MM.1S (cell line): ENCODE measurements at regions not wholly inside any gene's neighbourhood (a gene's known extent, or its start where the extent isn't known, plus 50 kb on each side); places are given as distances from the start of the nearest gene placed in this dataset.

ENCODE experiments used
- DNase-seq: peaks from one replicate; pipeline ENCODE4 v3.0.0-alpha.2; 2015
- H2AFZ ChIP-seq: fragments of 300-600 bp; sonication (generic); 2 replicates; pipeline ENCODE4 v1.6.0; 2016; ENCODE audit warnings: antibody characterized with exemption, low read length
- H3F3A ChIP-seq: fragments of 300-600 bp; sonication (generic); 2 replicates; pipeline ENCODE4 v1.6.1; 2016; ENCODE audit warnings: mild to moderate bottlenecking, antibody characterized with exemption, low read length, moderate library complexity, mixed read lengths; ENCODE audit not compliant: insufficient read depth
- H3K27ac ChIP-seq: fragments of 300-600 bp; sonication (generic); 2 replicates; pipeline ENCODE4 v1.5.1; 2016; ENCODE audit warnings: mild to moderate bottlenecking, low read length
- H3K27me3 ChIP-seq: fragments of 300-600 bp; sonication (generic); replicated peaks from 2 replicates; pipeline ENCODE4 v1.6.0; 2016; ENCODE audit warnings: low read length; ENCODE audit not compliant: insufficient read depth
- H3K36me3 ChIP-seq: fragments of 300-600 bp; sonication (generic); replicated peaks from 2 replicates; pipeline ENCODE4 v1.6.1; 2016; ENCODE audit warnings: mild to moderate bottlenecking, low read length, mixed read lengths; ENCODE audit not compliant: insufficient read depth
- H3K4me1 ChIP-seq: fragments of 300-600 bp; sonication (generic); 2 replicates; pipeline ENCODE4 v1.6.1; 2016; ENCODE audit warnings: low read length, mixed read lengths
- H3K4me2 ChIP-seq: fragments of 300-600 bp; sonication (generic); 2 replicates; pipeline ENCODE4 v1.6.0; 2016; ENCODE audit warnings: low read depth, low read length
- H3K4me3 ChIP-seq: fragments of 300-600 bp; sonication (generic); 2 replicates; pipeline ENCODE4 v1.5.1; 2016; ENCODE audit warnings: low read length, mixed read lengths
- H3K79me2 ChIP-seq: fragments of 300-600 bp; sonication (generic); 2 replicates; pipeline ENCODE4 v1.6.1; 2016; ENCODE audit warnings: mixed run types, low read length, mixed read lengths
- H3K9ac ChIP-seq: fragments of 300-600 bp; sonication (generic); 2 replicates; pipeline ENCODE4 v1.6.1; 2016; ENCODE audit warnings: low read length, mixed read lengths
- H3K9me2 ChIP-seq: fragments of 300-600 bp; sonication (generic); replicated peaks from 2 replicates; pipeline ENCODE4 v1.6.1; 2016; ENCODE audit warnings: mild to moderate bottlenecking, low read length, mixed read lengths; ENCODE audit not compliant: insufficient read depth
- H3K9me3 ChIP-seq: fragments of 300-600 bp; sonication (generic); replicated peaks from 2 replicates; pipeline ENCODE4 v1.6.1; 2016; ENCODE audit warnings: mild to moderate bottlenecking, low read length, mixed read lengths; ENCODE audit not compliant: insufficient read depth
- H4K20me1 ChIP-seq: fragments of 300-600 bp; sonication (generic); 2 replicates; pipeline ENCODE4 v1.6.1; 2016; ENCODE audit warnings: mild to moderate bottlenecking, low read length, moderate library complexity, mixed read lengths; ENCODE audit not compliant: insufficient read depth
- EZH2 ChIP-seq: fragments of 300-600 bp; sonication (generic); optimal IDR thresholded peaks from 2 replicates; pipeline ENCODE3; 2017; ENCODE audit warnings: low read depth, mild to moderate bottlenecking, antibody characterized with exemption, low read length, mixed read lengths
- EZH2phosphoT487 ChIP-seq: fragments of 300-600 bp; sonication (generic); IDR thresholded peaks from 2 replicates; pipeline ENCODE4 v1.6.1; 2018; ENCODE audit warnings: antibody characterized with exemption, low read length
- TF ChIP-seq, protein P1 (sequence below): fragments of 300-600 bp; sonication (generic); IDR thresholded peaks from 2 replicates; pipeline ENCODE4 v1.5.1; 2016; ENCODE audit warnings: antibody characterized with exemption, low read length, mixed read lengths

DNA sequence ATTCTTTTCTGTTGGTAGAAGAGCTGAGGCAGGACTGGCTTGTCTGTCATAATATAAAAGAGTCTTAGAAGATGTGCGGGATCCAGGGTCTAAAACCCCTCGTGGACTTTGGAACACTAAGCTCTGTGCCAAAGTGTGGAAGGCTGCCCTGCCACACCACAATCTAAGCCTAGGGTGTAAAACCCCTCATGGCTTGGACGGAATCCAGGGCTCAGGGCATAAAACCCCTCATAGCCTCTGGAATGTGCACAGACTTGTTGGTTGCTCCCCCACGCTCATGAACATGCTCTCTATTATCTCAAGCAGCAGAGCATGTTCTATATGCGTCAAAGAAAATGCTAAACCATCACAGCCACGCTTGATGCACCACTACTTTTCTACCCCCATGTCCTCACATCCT, 483.6 kb downstream of the GABRG1 start:
- Histone ChIP-seq H3K27me3 (no peaks in the 10 kb centered on the region), H3K4me3 (no peak overlapping the region), H2AFZ (no peak overlapping the region), H3K27ac (no peak overlapping the region), H3K9ac (no peak overlapping the region), H3F3A (no peaks in the 10 kb centered on the region), H3K9me3 (no peaks in the 10 kb centered on the region), H3K4me1 (no peaks in the 10 kb centered on the region), H4K20me1 (no peaks in the 10 kb centered on the region), H3K36me3 (no peaks in the 10 kb centered on the region), H3K4me2 (no peak overlapping the region), H3K9me2 (no peaks in the 10 kb centered on the region), H3K79me2 (no peaks in the 10 kb centered on the region)
- TF ChIP-seq EZH2phosphoT487 = no peak
- TF ChIP-seq EZH2 = no peak
- TF ChIP-seq, protein P1, sequence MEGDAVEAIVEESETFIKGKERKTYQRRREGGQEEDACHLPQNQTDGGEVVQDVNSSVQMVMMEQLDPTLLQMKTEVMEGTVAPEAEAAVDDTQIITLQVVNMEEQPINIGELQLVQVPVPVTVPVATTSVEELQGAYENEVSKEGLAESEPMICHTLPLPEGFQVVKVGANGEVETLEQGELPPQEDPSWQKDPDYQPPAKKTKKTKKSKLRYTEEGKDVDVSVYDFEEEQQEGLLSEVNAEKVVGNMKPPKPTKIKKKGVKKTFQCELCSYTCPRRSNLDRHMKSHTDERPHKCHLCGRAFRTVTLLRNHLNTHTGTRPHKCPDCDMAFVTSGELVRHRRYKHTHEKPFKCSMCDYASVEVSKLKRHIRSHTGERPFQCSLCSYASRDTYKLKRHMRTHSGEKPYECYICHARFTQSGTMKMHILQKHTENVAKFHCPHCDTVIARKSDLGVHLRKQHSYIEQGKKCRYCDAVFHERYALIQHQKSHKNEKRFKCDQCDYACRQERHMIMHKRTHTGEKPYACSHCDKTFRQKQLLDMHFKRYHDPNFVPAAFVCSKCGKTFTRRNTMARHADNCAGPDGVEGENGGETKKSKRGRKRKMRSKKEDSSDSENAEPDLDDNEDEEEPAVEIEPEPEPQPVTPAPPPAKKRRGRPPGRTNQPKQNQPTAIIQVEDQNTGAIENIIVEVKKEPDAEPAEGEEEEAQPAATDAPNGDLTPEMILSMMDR = no peak
- DNase-seq = no peak

DNA sequence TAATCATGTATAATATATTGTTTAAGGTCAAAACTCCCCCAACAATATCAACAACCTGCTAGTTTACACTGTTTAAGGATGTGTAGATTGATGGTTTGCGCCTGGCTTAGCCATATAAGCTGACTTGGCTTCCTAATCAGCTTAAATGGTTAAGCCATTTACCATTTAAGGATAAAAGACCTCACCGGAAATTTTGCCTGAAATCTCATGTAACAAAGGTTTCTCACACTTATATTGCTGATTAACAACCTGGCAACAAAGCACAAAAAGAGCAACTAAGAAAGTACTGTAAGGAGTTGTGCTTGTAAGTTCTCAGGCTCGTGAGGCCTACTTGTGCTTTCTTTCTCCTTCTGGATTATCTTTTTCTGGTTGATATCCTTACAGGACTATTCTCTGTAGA, 485.2 kb downstream of the GABRG1 start:
- Histone ChIP-seq H3K4me2 (no peak overlapping the region), H3K9me2 (no peaks in the 10 kb centered on the region), H3K36me3 (no peaks in the 10 kb centered on the region), H2AFZ (no peak overlapping the region), H3F3A (no peaks in the 10 kb centered on the region), H3K27me3 (no peaks in the 10 kb centered on the region), H3K9ac (no peak overlapping the region), H3K4me1 (no peaks in the 10 kb centered on the region), H4K20me1 (no peaks in the 10 kb centered on the region), H3K79me2 (no peaks in the 10 kb centered on the region), H3K4me3 (no peak overlapping the region), H3K9me3 (no peaks in the 10 kb centered on the region), H3K27ac (no peak overlapping the region)
- DNase-seq = no peak
- TF ChIP-seq EZH2phosphoT487 (no peak), EZH2 (no peak)
- TF ChIP-seq, protein P1 = no peak

DNA sequence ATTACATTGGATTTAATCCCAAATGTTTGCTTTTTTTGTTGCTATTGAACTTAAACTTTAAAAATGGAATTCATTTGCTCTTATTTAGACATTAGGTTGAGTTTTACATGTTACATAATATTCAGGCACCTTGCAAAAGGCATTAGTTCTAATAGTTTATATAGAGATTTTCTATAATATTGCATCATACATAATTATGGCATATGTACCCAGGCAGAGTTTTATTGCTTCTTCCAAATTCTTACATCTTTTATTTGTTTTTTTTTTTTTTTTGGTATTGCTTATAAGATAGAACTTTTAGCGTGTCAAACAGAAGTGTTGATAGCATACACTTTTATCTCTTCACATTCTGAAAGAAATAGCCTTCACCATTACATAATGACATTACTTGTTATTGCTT, 487.7 kb downstream of the GABRG1 start:
- no peak for TF ChIP-seq EZH2phosphoT487
- no peak for TF ChIP-seq EZH2
- TF ChIP-seq, protein P1 = no peak
- Histone ChIP-seq H2AFZ (no peak overlapping the region), H3K27ac (no peak overlapping the region), H3K4me1 (no peaks in the 10 kb centered on the region), H3K4me2 (no peak overlapping the region), H3F3A (no peaks in the 10 kb centered on the region), H3K9me2 (no peaks in the 10 kb centered on the region), H3K79me2 (no peaks in the 10 kb centered on the region), H3K27me3 (no peaks in the 10 kb centered on the region), H4K20me1 (no peaks in the 10 kb centered on the region), H3K9me3 (no peaks in the 10 kb centered on the region), H3K9ac (no peak overlapping the region), H3K36me3 (no peaks in the 10 kb centered on the region), H3K4me3 (no peak overlapping the region)
- no peak for DNase-seq

DNA sequence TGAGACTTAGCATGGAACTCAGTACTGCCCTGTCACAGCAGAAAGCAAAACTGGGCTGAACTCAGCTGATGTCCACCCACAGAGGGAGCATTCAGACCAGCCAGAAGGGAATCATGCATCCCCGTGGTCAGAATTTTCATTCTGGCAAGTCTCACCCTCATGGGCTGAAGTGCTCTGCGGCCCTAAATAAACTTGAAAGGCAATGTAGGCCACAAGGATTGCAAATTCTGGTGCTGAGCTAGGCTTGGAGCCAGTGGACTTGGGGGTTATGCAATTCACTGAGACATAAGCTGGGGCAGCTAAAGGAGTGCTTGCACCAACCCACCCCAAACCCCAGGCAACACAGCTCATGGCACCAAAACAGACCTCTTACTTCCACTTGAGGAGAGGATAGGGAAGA, 494.1 kb downstream of the GABRG1 start:
- no peaks in the 10 kb centered on the region for H4K20me1 ChIP-seq
- no peaks in the 10 kb centered on the region for H3K4me1 ChIP-seq
- H3K27me3 ChIP-seq = no peaks in the 10 kb centered on the region
- H3K9me2 ChIP-seq = no peaks in the 10 kb centered on the region
- no peak overlapping the region for H3K27ac ChIP-seq
- no peaks in the 10 kb centered on the region for H3K79me2 ChIP-seq
- no peak overlapping the region for H2AFZ ChIP-seq
- H3K9ac ChIP-seq = no peak overlapping the region
- no peak overlapping the region for H3K4me3 ChIP-seq
- no peaks in the 10 kb centered on the region for H3F3A ChIP-seq
- no peaks in the 10 kb centered on the region for H3K36me3 ChIP-seq
- DNase-seq = no peak
- H3K4me2 ChIP-seq = no peak overlapping the region
- no peaks in the 10 kb centered on the region for H3K9me3 ChIP-seq
- TF ChIP-seq, protein P1 = no peak
- TF ChIP-seq EZH2phosphoT487 = no peak
- no peak for TF ChIP-seq EZH2
